GM18499 (cell line): ENCODE measurements at regions not wholly inside any gene's neighbourhood (a gene's known extent, or its start where the extent isn't known, plus 50 kb on each side); places are given as distances from the start of the nearest gene placed in this dataset.

Source experiments
- ATAC-seq: cut with Tn5 transposase; IDR thresholded peaks from one replicate; pipeline ENCODE4 v1.9.1; 2021; ENCODE audit warnings: moderate number of reproducible peaks; ENCODE audit not compliant: insufficient read depth, unreplicated experiment

DNA sequence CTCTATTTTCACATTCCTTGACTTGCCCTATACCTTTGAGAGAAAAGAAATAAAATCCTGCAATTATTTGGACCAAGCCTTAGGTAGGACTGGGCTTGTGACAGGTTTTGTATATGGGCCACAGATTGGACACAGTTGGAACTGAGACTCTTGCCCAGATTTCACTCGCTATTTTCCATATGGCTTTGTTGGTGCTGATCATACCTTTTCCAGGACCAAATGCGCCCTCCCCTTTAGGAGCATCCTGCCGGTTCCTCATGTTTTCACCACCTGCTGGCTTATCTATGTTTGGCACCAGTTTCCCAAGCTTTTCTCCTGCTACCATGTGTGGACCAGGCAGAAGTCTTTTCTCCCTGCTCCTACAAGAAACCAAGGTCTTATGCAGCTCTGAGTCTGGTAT, 494.9 kb downstream of the EPHA4 start:
- ATAC-seq = no peak

DNA sequence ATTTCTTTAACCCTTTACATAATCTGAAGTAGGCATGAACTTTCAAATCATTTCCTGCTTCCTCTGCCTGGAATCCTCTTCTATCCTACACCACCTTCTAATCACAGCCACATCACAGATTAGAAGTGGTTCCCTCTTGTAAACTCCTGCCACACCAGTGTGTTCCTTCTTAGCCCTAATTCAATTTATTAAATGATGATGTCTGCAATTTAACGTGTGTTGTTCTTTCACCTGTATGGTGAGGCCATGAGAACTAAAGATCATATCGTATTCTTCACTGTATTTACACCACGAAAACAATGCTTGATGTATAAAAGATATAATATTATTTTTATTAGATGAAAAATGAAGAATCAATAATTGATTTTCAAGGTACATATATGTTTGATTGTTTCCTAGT, 494.3 kb downstream of the EPHA4 start:
- ATAC-seq = no peak

GRCh38 chr2:221085341-221085900, 486.7 kb downstream of the EPHA4 start:
- no peak for ATAC-seq

- no peak for ATAC-seq
These were observed 486.2 kb downstream of the EPHA4 start for GRCh38 chr2:221085936-221086335.

DNA sequence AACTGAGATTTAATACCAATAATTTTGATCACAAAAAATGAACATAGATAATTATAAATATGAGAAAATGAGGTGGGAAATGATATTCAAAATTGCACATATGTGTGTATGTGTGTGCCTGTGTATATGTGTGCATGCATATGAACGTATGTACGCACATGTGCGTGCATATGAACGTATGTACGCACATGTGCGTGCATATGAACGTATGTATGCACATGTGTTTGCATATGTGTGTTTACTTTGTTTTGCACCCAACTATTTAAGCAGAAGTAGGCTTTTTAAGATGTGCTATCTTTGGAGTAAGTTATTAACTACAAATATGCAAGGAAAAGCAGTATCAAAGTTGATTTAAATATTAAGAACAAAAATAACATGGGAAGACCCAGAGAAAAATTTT, 484.3 kb downstream of the EPHA4 start:
- ATAC-seq = no peak

GRCh38 chr2:221088506-221088905, 483.6 kb downstream of the EPHA4 start:
- no peak for ATAC-seq

DNA sequence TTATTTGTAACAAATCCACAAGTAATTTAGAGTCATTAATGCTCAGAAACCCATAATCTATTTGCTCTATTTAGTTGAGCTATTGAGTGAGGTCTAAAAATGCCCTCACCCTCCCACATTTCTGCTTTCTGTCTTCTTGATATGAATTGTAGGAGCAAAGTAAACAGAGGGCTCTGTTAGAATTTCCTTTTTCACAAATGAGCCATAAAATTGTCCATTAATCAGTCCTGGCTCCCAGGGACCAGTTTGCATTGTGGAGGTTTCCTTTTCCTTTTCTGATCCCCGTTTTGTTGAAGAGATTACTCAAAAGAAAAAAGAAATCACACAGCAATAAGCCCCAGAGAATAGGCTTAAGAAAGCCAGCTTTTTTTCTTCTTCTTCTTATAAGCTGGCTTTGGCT, 476.7 kb downstream of the EPHA4 start:
- no peak for ATAC-seq

GRCh38 chr2:221096706-221097567, 475.2 kb downstream of the EPHA4 start:
- ATAC-seq = no peak

GRCh38 chr2:221097568-221097915, 474.6 kb downstream of the EPHA4 start:
- ATAC-seq = no peak

DNA sequence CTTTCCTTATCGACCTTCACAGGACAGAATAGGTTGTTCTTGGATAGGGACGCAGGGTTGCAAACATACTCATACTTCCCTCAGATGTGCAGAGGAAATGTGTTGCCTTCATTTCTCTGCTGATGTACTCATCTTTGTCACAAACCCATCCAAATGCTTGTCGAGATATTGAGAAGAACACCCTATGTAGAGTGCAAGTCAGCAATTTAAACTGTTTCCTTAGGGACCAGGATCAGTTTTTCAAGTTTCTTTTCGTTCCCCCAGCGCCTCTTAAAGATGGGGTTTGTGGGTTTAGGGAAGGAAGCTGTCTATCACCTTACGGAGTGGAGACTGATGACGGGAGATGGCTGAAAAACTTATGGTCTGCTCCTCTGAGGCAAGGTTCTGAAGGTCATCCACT, 474.2 kb downstream of the EPHA4 start:
- ATAC-seq = no peak

DNA sequence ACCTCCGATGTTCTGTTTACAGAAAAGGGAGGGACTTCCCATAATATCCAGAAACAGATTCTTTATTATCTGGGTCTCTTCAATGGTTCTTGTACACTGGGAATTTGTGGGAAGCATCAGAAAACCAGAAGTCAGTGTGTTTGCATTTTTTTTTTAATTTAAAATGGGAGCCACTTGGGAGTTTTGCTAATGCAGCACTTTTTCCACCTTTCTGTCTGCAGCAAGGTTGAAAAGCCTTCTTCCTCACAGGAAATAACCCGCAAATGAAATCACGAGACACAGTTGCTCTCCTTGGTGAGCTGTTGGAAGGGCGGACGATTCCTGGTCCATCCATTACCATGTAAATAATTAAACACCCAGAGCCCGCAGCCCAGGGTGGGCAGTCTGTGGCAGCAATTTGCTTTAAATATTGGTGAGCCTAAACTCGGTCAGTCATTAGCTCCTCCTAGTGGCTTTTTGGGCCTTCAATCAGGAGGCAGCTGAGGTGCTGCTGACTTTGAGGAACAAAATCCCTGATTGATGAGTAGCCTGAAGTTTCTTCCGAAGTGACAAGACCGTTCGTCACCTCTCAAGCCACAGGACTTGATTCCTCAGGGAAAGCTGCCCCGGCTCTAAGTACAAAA, 471.5 kb downstream of the EPHA4 start:
- no peak for ATAC-seq

GRCh38 chr2:221102896-221103688, 469.0 kb downstream of the EPHA4 start:
- ATAC-seq = no peak

DNA sequence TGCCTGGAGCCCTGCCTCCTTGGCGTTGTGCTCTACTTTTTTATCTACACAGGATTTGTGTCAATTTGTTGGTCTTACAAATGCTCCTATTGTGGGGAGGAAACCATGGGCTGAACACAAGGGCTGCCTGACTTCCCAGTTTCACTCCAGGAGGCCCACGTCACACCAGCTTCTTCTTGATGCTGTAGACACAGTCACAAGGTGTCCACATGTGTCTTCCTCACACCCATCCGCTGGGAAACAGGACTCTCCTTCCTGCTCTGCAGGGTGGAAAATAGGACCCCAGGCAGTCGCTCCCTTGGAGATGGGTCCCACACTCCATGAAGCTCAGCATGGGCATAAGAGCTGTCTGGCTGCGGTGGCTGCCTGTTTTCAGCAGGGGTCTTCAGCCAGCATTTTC, 468.2 kb downstream of the EPHA4 start:
- no peak for ATAC-seq

DNA sequence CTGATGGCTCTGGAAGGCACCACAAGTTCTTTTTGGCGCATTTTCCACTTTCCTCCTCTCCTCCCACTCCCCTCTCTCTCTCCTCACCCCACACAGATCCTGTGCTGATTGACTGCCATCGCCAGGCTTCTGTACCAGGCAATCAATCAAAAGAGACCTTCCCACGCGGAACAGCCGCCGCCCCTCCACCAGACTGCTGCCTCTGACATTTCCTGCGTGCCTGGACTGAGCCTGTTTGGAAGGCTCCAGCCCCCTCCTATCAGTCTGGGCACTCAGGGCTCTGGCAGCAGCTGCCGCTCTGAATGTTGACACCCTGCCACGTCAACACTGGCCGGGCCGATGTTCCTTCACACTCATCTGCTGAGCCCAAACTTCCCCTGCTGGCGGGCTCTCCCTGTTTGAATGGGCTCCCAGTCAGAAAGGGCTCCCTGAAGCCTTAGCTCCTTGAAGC, 467.7 kb downstream of the EPHA4 start:
- ATAC-seq = no peak

- ATAC-seq = no peak
These were observed 465.9 kb downstream of the EPHA4 start for GRCh38 chr2:221106241-221106640.

- ATAC-seq = no peak
These were observed 464.7 kb downstream of the EPHA4 start for GRCh38 chr2:221107424-221107823.

GRCh38 chr2:221109552-221109951, 462.6 kb downstream of the EPHA4 start:
- ATAC-seq = no peak

DNA sequence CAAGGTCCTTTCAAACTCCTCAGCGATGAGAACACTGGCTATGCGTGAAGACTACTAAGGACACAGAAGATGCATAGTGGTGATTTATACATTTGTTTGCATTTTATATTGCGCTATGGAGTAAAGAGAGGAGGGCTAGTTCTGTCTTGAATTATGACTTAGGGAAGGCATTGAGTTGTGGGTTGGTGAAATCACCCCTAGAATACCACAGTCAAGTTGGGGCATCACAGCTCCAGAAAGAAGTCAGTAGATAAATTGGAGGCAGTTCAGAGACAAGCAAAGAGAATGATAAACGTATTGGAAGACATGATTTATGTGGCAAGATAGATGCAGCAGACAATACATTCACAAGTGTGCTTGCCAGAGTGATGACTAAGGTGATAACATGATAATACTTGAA, 460.4 kb downstream of the EPHA4 start:
- ATAC-seq = no peak

- ATAC-seq = no peak
These were observed 459.4 kb downstream of the EPHA4 start for GRCh38 chr2:221112744-221113143.

DNA sequence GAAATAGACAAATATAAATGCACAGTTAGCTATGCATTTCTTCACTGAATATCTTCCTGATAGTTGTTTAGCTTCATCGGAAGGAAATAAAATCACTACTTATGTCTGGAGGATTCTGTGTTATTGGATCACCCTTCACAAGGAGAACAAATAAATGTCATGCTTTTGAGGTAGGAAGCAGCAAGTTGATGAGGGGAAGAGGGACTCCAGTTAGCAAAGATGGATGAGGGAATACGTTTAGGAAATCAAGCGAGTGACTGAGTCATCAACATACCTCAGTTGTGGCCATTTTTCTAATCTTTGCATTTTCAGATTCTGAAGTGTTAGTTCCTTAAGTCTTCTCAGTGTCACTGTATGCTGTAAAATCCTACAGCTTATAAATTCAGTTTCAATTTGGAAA, 456.2 kb downstream of the EPHA4 start:
- ATAC-seq = no peak

GRCh38 chr2:221120643-221121042, 451.5 kb downstream of the EPHA4 start:
- ATAC-seq = peak; percentile 66
